ENCODE measurements at regions not wholly inside any gene's neighbourhood (a gene's known extent, or its start where the extent isn't known, plus 50 kb on each side); places are given as distances from the start of the nearest gene placed in this dataset.
"Not testable (repeated sequence)": the region's sequence is repeated elsewhere in the genome, so short reads cannot be mapped to it uniquely, and the experiment has no call there.

DNA sequence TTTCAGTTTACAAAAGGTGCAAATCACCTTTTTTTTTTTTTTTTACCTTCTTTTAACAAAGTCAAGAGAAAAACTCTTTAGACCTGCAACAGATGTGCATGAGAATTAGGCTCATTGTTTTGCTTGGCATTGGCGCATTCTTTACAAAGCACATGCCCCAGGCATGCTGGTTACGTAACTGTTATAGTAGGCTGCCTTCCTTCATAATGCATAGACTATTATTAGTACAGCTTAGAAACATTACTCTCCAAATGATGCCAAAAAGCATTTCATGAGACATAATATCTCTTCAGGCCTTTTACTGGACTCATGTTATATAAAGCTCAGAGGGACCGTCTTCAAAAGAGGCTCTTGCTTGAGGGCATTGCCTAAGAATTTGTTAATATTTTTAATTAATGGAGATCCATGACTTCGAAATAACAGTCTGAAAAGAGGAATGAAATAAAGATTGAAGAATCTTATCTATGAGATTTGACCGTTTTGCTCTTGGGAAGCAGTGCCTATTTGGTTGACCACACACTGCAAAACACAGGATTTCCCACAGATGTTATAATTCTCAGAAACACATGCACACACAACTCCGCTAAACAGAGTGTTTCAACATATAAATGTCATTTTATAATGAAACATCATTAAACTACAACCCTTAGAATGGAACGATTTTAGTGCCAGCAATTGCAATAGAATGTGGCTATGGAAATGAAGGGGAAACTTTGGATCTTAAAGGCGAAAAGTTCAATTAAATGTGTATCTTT is 478.7 kb downstream of the PRR16 start:
- 80% methylated on average over 2 of the region's 8 CpGs for WGBS (ENCODE audit: insufficient coverage, low lambda C conversion rate)
- Histone ChIP-seq H3K9me3 (ENCODE audit: control insufficient read depth, low read depth, low read length) (no peaks in the 10 kb centered on the region), H3K27me3 (ENCODE audit: control insufficient read depth, insufficient read depth, low read length) (no peaks in the 10 kb centered on the region), H3K27ac (ENCODE audit: low read length) (no peak overlapping the region), H3K4me1 (ENCODE audit: control insufficient read depth, insufficient read depth, low read length) (no peaks in the 10 kb centered on the region), H3K4me3 (ENCODE audit: low read length) (no peak overlapping the region), H3K36me3 (ENCODE audit: control insufficient read depth, insufficient read depth, low read length) (no peaks in the 10 kb centered on the region)
- no peak for DNase-seq

DNA sequence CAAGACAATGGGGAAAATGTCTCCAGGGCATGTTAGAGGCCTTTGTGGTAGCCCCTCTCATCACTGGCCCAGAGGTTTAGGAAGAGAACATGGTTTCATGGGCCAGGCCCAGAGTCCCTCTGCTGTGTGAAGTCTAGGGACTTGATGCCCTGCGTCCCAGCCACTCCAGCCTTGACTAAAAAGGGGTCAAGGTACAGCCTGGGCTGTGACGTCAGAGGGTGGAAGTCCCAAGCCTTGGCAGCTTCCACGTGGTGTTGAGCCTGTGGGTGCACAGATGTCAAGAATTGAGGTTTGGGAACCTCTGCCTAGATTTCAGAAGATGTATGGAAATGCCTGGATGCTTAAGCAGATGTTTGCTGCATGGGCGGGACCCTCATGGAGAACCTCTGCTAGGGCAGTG is 485.5 kb downstream of the PRR16 start:
- not testable (repeated sequence) for H3K27me3 ChIP-seq (ENCODE audit: control insufficient read depth, insufficient read depth, low read length); H3K27ac ChIP-seq (ENCODE audit: low read length); H3K36me3 ChIP-seq (ENCODE audit: control insufficient read depth, insufficient read depth, low read length); DNase-seq; H3K4me3 ChIP-seq (ENCODE audit: low read length); H3K9me3 ChIP-seq (ENCODE audit: control insufficient read depth, low read depth, low read length); H3K4me1 ChIP-seq (ENCODE audit: control insufficient read depth, insufficient read depth, low read length)
- WGBS (ENCODE audit: insufficient coverage, low lambda C conversion rate), result no CpG with 5 or more reads among the region's 4 CpGs

DNA sequence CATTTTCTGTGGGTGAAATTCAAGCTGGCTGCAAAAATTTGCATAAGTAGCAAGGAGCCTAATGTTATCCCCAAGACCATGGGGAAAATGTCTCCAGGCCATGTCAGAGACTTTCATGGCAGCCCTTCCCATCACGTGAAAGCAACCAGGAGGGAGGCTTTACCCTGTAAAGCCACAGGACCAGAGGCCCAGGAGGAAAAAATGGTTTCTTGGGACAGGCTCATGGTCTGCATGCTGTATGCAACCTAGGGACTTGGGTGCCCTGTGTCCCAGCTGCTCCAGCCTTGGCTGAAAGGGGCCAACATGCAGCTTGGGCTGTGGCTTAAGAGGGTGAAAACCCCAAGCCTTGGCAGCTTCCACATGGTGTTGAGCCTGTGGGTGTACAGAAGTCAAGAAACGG is 489.3 kb downstream of the PRR16 start:
- no CpG with 5 or more reads among the region's 2 CpGs for WGBS (ENCODE audit: insufficient coverage, low lambda C conversion rate)
- not testable (repeated sequence) for H3K36me3 ChIP-seq (ENCODE audit: control insufficient read depth, insufficient read depth, low read length)

DNA sequence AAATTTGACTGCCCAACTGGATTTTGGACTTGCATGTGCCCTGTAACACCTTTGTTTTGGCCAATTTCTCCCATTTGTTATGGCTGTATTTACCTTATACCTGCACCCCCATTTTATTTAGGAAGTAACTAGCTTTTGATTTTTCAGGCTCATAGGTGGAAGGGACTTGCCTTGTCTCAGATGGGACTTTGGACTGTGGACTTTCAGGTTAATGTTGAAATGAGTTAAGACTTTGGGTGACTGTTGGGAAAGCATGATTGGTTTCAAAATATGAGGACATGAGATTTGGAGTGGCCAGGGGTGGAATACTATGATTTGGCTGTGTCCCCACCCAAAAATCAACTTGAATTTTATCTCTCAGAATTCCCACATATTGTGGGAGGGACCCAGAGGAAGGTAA is 490.2 kb downstream of the PRR16 start:
- Histone ChIP-seq H3K4me3 (ENCODE audit: low read length) (no peak overlapping the region), H3K9me3 (ENCODE audit: control insufficient read depth, low read depth, low read length) (no peaks in the 10 kb centered on the region), H3K4me1 (ENCODE audit: control insufficient read depth, insufficient read depth, low read length) (no peaks in the 10 kb centered on the region), H3K36me3 (ENCODE audit: control insufficient read depth, insufficient read depth, low read length) (no peaks in the 10 kb centered on the region), H3K27me3 (ENCODE audit: control insufficient read depth, insufficient read depth, low read length) (no peaks in the 10 kb centered on the region), H3K27ac (ENCODE audit: low read length) (no peak overlapping the region)
- DNase-seq, result no peak

More for the DNA sequence above, 489.3 kb downstream of the PRR16 start:
- not testable (repeated sequence) for H3K4me3 ChIP-seq (ENCODE audit: low read length); H3K9me3 ChIP-seq (ENCODE audit: control insufficient read depth, low read depth, low read length); DNase-seq; H3K27me3 ChIP-seq (ENCODE audit: control insufficient read depth, insufficient read depth, low read length); H3K4me1 ChIP-seq (ENCODE audit: control insufficient read depth, insufficient read depth, low read length); H3K27ac ChIP-seq (ENCODE audit: low read length)

DNA sequence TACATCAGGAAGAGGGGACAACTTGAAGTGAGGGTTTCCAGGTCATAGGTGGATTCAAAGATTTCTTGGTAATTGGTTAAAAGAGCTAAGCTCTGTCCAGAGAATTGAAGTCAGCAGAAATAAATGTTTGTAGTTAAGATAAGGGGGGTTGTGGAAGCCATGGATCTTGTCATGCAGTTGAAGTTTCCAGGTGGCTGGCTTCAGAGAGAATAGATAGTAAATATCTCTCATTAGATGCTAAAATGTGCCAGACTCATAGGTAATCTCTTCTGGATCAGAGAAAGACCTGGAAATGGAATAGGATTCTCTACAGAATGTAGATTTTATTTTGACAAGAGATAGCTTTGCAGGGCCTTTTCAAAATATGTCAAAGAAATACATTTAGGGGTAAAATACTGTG is 491.7 kb downstream of the PRR16 start:
- Histone ChIP-seq H3K9me3 (ENCODE audit: control insufficient read depth, low read depth, low read length) (no peaks in the 10 kb centered on the region), H3K27ac (ENCODE audit: low read length) (no peak overlapping the region), H3K4me1 (ENCODE audit: control insufficient read depth, insufficient read depth, low read length) (no peaks in the 10 kb centered on the region), H3K27me3 (ENCODE audit: control insufficient read depth, insufficient read depth, low read length) (no peaks in the 10 kb centered on the region), H3K4me3 (ENCODE audit: low read length) (no peak overlapping the region), H3K36me3 (ENCODE audit: control insufficient read depth, insufficient read depth, low read length) (no peaks in the 10 kb centered on the region)
- no peak for DNase-seq

DNA sequence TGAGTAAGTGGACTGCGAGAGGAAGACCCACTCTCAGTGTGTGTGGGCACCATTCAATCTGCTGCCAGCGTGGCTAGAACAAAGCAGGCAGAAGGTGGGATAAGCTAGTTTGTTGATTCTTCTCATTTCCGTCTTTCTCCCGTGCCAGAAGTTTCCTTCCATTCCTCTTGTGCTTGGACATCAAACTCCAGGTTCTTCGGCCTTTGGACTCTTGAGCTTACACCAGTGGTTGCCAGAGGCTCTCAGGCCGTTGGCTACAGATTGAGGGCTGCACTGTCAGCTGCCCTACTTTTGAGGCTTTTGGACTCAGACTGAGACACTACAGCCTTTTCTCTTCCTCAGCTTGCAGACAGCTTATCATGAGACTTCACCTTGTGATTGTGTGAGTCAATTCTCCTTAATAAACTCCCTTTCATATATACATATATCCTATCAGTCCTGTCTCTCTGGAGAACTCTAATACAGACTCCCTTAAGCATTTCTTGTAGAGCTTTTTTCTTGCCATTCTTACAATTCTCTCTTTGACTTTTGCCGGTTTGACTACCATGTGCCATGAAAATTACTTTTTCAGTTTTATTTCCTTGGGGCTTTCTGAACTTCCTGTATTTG is 494.9 kb downstream of the PRR16 start:
- no peaks in the 10 kb centered on the region for H3K9me3 ChIP-seq (ENCODE audit: control insufficient read depth, low read depth, low read length)
- peak; percentile 7 to 12 for DNase-seq
- H3K4me3 ChIP-seq (ENCODE audit: low read length), result no peak overlapping the region
- no peaks in the 10 kb centered on the region for H3K27me3 ChIP-seq (ENCODE audit: control insufficient read depth, insufficient read depth, low read length)
- H3K4me1 ChIP-seq (ENCODE audit: control insufficient read depth, insufficient read depth, low read length), result no peaks in the 10 kb centered on the region
- H3K36me3 ChIP-seq (ENCODE audit: control insufficient read depth, insufficient read depth, low read length), result no peaks in the 10 kb centered on the region
- WGBS (ENCODE audit: insufficient coverage, low lambda C conversion rate), result 100% methylated on average over 3 of the region's 7 CpGs
- no peak overlapping the region for H3K27ac ChIP-seq (ENCODE audit: low read length)

DNA sequence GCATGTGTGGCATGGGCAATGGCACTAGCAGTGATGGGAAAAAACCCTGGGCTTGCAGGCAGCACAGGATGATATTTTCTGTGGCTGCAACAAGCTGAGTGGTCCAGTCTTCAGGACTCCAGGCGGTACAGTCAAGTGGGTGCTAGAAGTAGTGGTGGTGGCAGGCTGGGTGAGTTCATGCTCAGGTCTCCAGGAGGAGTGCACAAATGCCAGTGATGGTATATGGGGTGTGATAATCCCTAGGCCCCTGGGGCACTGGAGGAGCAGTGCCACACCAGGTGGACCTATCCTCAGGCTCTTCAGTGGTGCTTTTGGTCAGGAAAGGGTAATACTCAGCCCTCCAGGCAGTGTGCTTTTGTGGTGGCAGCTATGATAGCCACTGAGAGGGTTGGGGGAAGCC is 496.4 kb downstream of the PRR16 start:
- Histone ChIP-seq H3K4me3 (ENCODE audit: low read length) (no peak overlapping the region), H3K4me1 (ENCODE audit: control insufficient read depth, insufficient read depth, low read length) (no peaks in the 10 kb centered on the region), H3K27ac (ENCODE audit: low read length) (no peak overlapping the region), H3K27me3 (ENCODE audit: control insufficient read depth, insufficient read depth, low read length) (no peaks in the 10 kb centered on the region), H3K9me3 (ENCODE audit: control insufficient read depth, low read depth, low read length) (no peaks in the 10 kb centered on the region), H3K36me3 (ENCODE audit: control insufficient read depth, insufficient read depth, low read length) (no peaks in the 10 kb centered on the region)
- no CpG with 5 or more reads among the region's 1 CpG for WGBS (ENCODE audit: insufficient coverage, low lambda C conversion rate)
- DNase-seq, result no peak

DNA sequence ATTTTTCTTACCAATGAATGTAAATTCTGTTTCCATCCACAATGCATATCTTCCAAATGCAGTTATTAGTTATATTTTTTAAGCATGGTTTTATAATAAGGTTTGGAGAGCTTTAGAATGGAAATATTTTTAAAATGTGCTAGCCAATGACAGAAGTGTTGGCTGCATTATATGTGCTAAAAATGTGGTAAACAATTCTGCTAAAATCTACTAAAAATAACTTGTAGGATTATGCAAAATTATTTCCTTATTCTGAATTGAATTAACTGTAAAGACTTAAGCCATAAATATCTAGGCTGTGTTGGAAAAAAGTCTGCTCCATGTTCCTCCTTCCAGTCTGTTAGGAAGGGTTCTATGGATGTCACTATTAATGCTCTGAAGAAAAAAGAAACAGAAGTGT is 503.3 kb downstream of the PRR16 start:
- DNase-seq, result no peak
- H3K36me3 ChIP-seq (ENCODE audit: control insufficient read depth, insufficient read depth, low read length), result no peaks in the 10 kb centered on the region
- no peaks in the 10 kb centered on the region for H3K4me1 ChIP-seq (ENCODE audit: control insufficient read depth, insufficient read depth, low read length)
- no peak overlapping the region for H3K27ac ChIP-seq (ENCODE audit: low read length)
- no peak overlapping the region for H3K4me3 ChIP-seq (ENCODE audit: low read length)
- no peaks in the 10 kb centered on the region for H3K9me3 ChIP-seq (ENCODE audit: control insufficient read depth, low read depth, low read length)
- no peaks in the 10 kb centered on the region for H3K27me3 ChIP-seq (ENCODE audit: control insufficient read depth, insufficient read depth, low read length)

DNA sequence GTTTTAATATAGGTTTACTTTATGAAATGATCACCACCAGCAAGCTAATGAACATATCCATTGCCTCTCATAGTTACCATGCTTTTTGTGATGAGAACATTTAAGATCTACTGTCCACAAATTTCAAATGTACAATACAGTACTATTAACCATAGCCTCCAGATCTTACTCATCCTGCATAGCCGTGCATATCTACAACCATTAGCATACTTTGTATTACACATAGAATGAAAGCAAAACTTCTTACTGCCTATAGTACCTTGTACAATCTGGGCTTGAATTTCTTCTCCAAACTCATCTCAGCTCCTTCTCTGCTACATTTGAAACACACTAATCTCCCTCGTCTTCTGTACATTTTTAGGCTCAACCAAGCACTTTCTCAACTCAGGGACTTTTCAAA is 510.6 kb downstream of the PRR16 start:
- Histone ChIP-seq H3K27me3 (ENCODE audit: control insufficient read depth, insufficient read depth, low read length) (no peaks in the 10 kb centered on the region), H3K4me1 (ENCODE audit: control insufficient read depth, insufficient read depth, low read length) (no peaks in the 10 kb centered on the region), H3K4me3 (ENCODE audit: low read length) (no peak overlapping the region), H3K27ac (ENCODE audit: low read length) (no peak overlapping the region), H3K36me3 (ENCODE audit: control insufficient read depth, insufficient read depth, low read length) (no peaks in the 10 kb centered on the region), H3K9me3 (ENCODE audit: control insufficient read depth, low read depth, low read length) (no peaks in the 10 kb centered on the region)
- WGBS (ENCODE audit: insufficient coverage, low lambda C conversion rate), result 91% methylated on average over 1 of the region's 2 CpGs
- DNase-seq, result no peak

DNA sequence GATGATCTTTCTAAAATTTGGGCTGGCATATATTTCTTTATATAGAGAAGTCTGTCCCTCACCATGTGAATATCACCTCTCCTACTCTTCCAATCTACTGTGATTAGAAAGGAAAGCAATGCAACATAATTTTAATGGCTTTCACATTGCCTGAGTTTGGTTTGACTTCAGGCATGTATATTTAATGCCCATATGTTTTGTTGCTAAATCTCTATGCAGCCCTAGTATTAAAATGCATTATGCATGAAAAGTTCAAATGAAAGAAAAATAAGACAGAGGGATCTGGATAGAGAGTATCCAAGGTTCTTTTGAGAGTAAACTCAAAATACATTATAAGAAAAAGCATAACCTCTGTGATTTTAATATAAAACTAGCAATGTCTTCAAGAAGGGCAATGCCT is 518.3 kb downstream of the PRR16 start:
- Histone ChIP-seq H3K27ac (ENCODE audit: low read length) (no peak overlapping the region), H3K27me3 (ENCODE audit: control insufficient read depth, insufficient read depth, low read length) (no peaks in the 10 kb centered on the region), H3K36me3 (ENCODE audit: control insufficient read depth, insufficient read depth, low read length) (no peaks in the 10 kb centered on the region), H3K4me1 (ENCODE audit: control insufficient read depth, insufficient read depth, low read length) (no peaks in the 10 kb centered on the region), H3K9me3 (ENCODE audit: control insufficient read depth, low read depth, low read length) (no peaks in the 10 kb centered on the region), H3K4me3 (ENCODE audit: low read length) (no peak overlapping the region)
- DNase-seq, result no peak

DNA sequence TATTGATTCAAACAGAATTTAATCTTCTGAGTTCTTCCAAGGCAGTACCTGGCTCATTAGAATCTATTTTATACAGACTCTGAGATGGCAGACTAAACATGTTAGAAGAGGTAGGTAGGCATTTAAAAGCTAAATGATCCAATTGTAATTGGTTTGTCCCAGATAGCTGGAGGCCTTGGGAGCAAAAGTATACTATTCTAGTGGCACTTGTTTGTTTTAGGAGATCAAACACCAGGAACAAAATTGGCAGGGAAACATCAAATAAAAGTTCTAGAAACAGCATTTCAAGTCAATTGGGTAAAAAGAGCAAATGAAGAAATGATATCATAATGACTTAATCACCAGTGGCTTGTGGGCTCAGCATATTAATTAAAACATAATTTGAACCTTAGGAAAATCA is 521.4 kb downstream of the PRR16 start:
- DNase-seq, result no peak
- Histone ChIP-seq H3K4me1 (ENCODE audit: control insufficient read depth, insufficient read depth, low read length) (no peaks in the 10 kb centered on the region), H3K27ac (ENCODE audit: low read length) (no peak overlapping the region), H3K36me3 (ENCODE audit: control insufficient read depth, insufficient read depth, low read length) (no peaks in the 10 kb centered on the region), H3K27me3 (ENCODE audit: control insufficient read depth, insufficient read depth, low read length) (no peaks in the 10 kb centered on the region), H3K9me3 (ENCODE audit: control insufficient read depth, low read depth, low read length) (no peaks in the 10 kb centered on the region), H3K4me3 (ENCODE audit: low read length) (no peak overlapping the region)

Data from large intestine (tissue), 3 donors.